HG03060 (cell line): ENCODE measurements at regions not wholly inside any gene's neighbourhood (a gene's known extent, or its start where the extent isn't known, plus 50 kb on each side); places are given as distances from the start of the nearest gene placed in this dataset.

Experiments used
- ATAC-seq: cut with Tn5 transposase; IDR thresholded peaks from one replicate; pipeline ENCODE4 v1.9.1; 2021; ENCODE audit warnings: low read depth, moderate number of reproducible peaks; ENCODE audit not compliant: unreplicated experiment

- ATAC-seq: no peak
Measured at GRCh38 chr16:26189536-26189935, 497.8 kb downstream of the HS3ST4 start.

DNA sequence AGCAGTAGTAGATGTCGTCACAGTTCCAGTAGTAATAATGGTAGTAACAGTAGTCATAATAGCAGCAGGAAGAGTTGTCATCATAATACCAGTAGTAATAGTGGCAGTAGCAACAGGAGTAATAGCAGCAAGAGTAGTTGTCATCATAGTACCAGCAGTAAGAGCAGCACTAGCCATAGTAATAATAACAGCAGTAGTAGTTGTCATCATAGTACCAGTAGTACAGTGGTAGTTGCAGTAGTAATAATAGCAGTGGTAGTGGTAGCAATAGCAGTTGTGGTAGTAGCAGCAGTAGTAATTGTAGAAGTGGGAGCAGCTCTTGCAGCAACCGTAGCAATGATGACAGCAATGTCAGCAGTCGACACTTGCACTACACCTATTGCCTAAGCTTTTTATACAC is 502.8 kb downstream of the HS3ST4 start:
- ATAC-seq: no peak

GRCh38 chr16:26195225-26195624 is 503.5 kb downstream of the HS3ST4 start:
- no peak for ATAC-seq

- ATAC-seq: no peak
Measured at GRCh38 chr16:26196310-26196709, 504.6 kb downstream of the HS3ST4 start.

DNA sequence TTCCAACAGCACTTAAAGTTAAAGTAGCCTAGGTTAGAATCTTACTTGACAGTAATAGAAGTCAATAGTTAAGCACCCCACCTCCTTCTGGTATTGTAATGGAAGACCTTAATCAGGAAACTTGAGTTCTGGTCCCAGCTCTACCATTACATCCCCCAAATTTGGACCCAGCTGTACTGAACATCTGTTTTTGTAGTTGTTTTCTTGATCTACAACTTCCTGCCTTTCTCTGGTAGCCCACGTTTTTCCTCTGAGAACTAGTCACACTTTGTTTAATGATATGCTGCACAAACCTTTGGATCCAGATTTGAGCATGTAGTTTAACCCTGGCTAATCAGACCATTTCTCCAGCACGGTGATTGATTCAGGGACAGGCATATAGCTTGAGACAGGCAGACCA is 505.0 kb downstream of the HS3ST4 start:
- ATAC-seq: no peak

DNA sequence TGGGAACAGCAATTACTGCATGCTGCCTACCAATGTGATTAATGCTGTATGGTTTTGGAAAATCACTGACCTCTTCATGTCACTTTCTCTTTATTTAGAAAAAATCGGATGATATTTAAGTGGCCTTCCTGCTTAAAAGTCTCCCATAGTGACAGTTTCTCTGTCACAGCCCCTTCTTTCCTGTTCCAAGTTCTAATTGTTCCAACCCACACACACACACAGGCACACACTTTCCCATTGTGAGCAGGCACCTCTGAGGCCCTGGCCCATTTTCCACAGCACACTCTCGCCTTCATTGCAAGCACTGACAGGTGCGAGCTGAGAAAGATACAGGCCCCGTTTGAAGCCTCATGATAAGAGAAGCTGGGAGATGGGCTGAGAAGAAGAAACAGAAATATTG is 505.9 kb downstream of the HS3ST4 start:
- no peak for ATAC-seq

DNA sequence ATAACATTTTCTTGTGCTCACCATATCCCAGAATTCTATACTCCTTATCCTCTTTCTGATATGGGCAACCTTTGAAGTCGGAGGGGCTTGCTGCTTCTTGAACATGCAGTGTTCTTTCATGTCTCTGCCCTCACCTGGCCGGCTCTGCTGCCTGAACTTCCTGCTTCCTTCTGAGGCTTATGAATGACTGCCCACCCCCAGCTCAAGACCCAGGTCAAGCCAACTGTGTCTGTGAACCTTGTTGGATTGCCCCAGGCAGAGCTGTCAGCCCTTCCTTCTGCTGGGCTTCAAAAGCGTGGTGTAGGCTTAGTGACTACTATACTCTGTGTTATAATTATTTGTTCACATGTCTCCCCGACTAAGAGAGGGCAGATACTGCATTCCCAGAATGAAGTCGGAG is 506.5 kb downstream of the HS3ST4 start:
- ATAC-seq: no peak

DNA sequence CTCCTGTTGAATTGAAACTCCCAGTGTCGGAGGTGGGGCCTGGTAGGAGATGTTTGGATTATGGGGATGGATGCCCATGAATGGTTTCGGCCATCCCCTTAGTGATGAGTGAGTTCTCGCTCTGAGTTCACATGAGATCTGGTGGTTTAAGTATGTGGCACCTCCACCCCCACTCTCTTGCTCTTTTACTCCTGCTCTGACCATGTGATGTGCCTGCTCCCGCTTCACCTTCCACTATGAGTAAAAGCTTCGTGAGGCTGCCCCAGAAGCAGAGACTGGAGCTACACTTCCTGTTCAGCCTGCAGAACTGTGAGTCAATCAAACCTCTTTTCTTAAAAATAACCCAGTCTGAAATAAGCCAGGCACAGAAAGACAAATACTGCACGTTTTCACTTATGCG is 512.4 kb downstream of the HS3ST4 start:
- no peak for ATAC-seq

- no peak for ATAC-seq
Measured at GRCh38 chr16:26211542-26211941, 519.8 kb downstream of the HS3ST4 start.

DNA sequence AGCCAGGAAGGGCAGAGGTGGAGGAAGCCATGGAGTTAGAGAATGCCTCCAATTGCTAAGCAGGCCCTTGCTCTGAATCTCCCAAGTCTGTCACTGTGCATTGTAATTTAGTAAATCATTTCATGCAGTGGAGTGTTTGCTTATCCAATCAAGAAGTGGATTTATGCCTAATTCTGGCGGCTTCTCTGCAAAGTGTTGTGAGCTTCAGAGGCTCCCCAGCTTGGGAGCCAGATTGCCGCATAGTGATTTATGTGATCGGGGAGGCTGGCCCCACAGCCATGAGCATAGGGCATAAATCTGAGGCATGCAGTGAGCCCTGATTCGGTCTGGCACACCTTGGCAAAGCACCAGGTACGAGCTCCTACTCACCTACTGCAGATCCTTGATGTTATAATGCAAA is 520.8 kb downstream of the HS3ST4 start:
- no peak for ATAC-seq

DNA sequence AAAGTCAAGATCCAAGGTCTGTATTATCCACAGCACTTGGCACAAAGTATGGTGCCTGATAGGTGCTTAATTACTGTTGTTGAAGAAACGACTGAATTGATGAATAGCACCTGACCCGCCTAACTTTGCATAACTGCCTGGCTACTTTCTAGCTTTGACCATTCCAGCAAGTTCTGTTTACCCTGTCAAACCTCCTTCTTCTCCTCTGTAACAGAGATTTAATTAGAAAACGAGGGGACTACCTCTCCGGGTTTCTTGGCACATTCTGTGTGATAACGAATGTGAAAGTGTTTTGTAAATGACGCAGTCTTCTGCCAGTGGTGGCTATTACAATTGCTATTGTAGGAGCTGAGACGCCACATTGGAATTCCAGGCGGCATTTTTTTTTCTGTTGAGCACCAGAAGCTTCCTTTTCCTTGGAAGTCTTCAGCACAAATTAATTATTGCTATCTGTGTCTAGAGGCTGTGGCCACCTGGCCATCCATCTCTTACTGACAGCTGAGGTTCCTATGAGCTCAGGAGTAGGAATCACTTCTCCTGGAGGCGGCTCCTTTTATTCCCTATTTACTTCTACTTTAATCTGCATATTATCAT is 522.9 kb downstream of the HS3ST4 start:
- no peak for ATAC-seq

DNA sequence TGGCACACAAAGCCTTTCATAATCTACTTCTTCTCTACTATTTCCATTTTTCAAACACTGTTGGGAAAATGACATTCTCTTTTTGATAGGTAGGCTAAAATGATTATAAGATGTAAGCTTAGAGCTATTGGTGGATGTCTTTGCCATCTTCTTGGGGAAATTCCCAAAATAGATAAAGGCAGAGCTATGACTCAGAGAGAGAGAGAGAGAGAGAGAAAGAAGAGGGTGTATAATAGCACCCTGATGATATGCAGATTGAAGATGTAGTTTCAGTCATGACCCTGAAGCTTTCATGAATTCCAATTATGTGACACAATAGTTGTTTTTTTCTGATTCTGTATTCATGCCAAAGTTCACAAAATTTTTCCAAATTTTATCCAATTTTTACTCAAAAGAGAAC is 529.1 kb downstream of the HS3ST4 start:
- no peak for ATAC-seq

GRCh38 chr16:26231647-26232046 is 539.9 kb downstream of the HS3ST4 start:
- ATAC-seq: no peak

- no peak for ATAC-seq
Measured at GRCh38 chr16:26240807-26241206, 549.0 kb downstream of the HS3ST4 start.

DNA sequence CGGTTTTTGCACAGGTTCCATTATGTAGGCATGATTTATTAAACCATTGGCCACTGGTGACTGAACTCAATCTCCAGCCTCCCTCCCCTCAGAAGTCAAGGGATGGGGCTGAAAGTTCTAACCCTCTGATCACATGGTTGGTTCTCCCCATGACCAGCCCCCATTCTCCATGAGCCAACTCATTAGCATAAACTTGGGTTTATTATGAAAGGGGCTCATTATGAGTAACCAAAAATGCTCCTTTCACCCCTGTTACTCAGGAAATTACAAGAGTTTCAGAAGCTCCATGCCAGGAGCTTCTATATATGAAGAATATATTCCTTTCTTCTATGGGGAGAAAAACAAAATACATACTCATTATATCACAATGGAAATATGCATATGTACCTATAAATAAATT is 555.3 kb downstream of the HS3ST4 start:
- ATAC-seq: no peak

DNA sequence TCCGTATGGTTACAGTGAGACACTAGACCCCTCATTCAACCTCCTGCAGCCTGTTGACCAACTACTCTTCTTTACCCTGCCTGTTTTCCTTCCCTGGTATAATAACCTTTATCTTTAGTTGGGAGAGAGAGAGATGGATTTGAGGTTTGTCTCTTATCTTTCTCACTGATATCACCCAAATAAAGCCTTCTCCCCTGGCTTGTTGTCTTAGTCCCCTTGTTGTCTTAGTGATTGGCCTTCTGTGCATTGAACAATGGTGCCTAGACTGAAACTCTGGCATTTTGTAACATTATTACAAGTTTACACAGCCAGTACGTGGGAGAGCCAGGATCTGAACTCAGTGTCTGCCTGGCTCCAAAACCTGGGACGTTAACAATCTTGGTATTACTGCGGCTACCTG is 560.8 kb downstream of the HS3ST4 start:
- no peak for ATAC-seq

DNA sequence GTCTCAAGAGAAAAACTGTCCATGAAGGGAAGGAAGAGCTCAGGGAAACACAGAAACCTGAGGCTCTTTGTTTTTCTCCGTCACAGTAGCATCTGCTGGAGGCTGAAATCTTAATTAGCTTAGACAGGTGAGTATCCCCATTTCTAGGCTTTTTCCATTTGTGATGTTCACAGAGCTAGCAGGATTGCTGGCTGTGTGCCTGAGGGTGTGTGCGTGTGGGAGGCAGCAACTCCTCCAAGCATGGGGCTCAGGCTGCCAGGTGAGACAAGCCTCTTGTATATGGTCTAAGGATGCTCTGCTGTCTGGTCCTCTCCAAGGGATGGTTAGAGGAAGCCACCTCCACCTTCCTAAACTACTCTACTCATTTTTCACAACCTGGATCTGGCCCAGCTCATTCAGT is 569.9 kb downstream of the HS3ST4 start:
- ATAC-seq: no peak

GRCh38 chr16:26263406-26263805 is 571.6 kb downstream of the HS3ST4 start:
- ATAC-seq: no peak

- ATAC-seq: no peak
Measured at GRCh38 chr16:26267641-26268040, 575.9 kb downstream of the HS3ST4 start.

DNA sequence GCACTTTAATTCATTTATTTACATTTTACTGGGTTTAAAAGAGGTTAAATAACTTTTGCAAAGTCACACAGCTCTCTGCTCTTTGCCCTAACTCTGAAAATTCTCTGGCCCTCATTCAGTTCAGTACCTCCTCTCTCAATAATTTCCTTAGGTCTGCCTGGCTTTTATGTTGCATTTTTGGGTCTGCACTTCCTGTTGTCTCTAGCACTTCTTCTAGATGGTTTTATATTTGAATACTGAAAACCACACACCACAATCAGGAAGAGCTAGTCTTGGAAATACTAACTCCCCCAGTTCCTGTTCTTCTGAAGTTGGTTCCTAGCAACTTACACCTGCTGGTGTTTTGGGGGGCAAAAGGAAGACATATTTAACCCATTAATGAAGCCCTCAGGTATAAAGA is 577.9 kb downstream of the HS3ST4 start:
- ATAC-seq: no peak

GRCh38 chr16:26273607-26274006 is 581.8 kb downstream of the HS3ST4 start:
- no peak for ATAC-seq

DNA sequence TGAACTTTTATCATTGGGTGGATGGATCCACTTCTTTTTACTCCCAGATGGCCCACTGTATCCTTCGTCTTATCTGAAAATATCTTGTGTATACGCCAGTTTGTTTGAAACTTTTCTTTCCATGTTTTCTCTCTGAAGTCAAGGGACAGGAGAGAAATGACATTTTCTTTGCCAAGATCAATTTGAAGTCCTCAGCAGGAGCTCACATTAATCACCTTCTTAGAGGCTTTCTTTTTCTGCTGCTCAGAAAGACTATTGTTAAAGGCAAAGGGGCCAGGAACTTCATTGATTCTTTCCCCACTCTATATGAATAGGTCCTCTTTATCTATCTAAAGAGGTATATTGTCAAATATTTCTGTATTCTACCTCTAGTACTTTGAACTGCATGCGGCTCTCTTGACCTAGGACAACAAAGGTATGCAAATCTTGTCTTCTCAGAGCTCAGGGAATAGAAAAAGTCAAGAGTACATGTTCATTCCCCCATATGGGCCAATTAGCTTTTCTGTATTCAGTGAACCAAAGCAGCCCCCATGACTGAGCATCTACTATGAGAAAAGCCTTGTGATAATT is 583.3 kb downstream of the HS3ST4 start:
- no peak for ATAC-seq

DNA sequence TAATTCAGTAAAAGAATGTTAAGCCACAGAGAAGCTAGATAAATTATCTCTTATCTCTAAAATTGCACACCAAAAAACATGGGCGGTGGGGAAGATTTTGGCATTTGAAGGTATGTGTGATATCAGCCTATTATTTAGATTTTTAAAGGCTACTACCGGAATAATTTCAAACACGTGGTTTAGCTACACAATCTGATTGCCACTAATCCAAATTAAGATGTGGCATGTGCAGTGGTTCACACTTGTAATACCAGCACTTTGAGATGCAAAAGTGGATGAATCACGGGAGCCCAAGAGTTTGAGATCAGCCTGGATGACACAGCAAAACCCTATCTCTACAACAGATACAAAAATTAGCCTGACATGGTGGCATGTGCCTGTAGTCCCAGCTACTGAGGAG is 584.5 kb downstream of the HS3ST4 start:
- no peak for ATAC-seq
